DND-41 (cell line): ENCODE measurements at regions not wholly inside any gene's neighbourhood (a gene's known extent, or its start where the extent isn't known, plus 50 kb on each side); places are given as distances from the start of the nearest gene placed in this dataset.

Source experiments
- CTCF ChIP-seq: IDR thresholded peaks from 2 replicates; pipeline ENCODE4 v1.5.1; 2012; ENCODE audit warnings: borderline replicate concordance, low read length, moderate library complexity, mild to moderate bottlenecking; ENCODE audit not compliant: poor library complexity, severe bottlenecking; ENCODE audit errors: extremely low read depth
- EZH2 ChIP-seq: IDR thresholded peaks from 3 replicates; pipeline ENCODE4 v1.6.1; 2012; ENCODE audit warnings: borderline replicate concordance, low read depth, mild to moderate bottlenecking, moderate library complexity, low read length, inconsistent platforms; ENCODE audit not compliant: severe bottlenecking

- TF ChIP-seq CTCF: no peak
- TF ChIP-seq EZH2: no peak
Measured at GRCh38 chr11:110897035-110897434, 184.8 kb upstream of the ARHGAP20 start.
